HEK293T (cell line): ENCODE measurements at regions not wholly inside any gene's neighbourhood (a gene's known extent, or its start where the extent isn't known, plus 50 kb on each side); places are given as distances from the start of the nearest gene placed in this dataset.

Experiments
- ARNT ChIP-seq: fragments of 450-650 bp; IDR thresholded peaks from 2 replicates; pipeline ENCODE4 v1.6.1; 2017; ENCODE audit warnings: mild to moderate bottlenecking
- BHLHE40 ChIP-seq: fragments of 450-650 bp; IDR thresholded peaks from 2 replicates; pipeline ENCODE4 v1.6.1; 2016; ENCODE audit warnings: mild to moderate bottlenecking, moderate library complexity, borderline replicate concordance
- CTBP1 ChIP-seq: fragments of 450-650 bp; IDR thresholded peaks from 2 replicates; pipeline ENCODE4 v1.6.1; 2016; ENCODE audit warnings: borderline replicate concordance
- ELF4 ChIP-seq: fragments of 450-650 bp; IDR thresholded peaks from 2 replicates; pipeline ENCODE4 v1.6.1; 2017; ENCODE audit warnings: antibody characterized with exemption
- FOXA1 ChIP-seq: fragments of 450-650 bp; IDR thresholded peaks from 2 replicates; pipeline ENCODE4 v1.6.1; 2016; ENCODE audit warnings: mild to moderate bottlenecking
- FOXK2 ChIP-seq: fragments of 450-650 bp; IDR thresholded peaks from 2 replicates; pipeline ENCODE4 v1.6.1; 2016; ENCODE audit warnings: mild to moderate bottlenecking
- FOXM1 ChIP-seq: fragments of 450-650 bp; IDR thresholded peaks from 2 replicates; pipeline ENCODE4 v1.6.1; 2017; ENCODE audit warnings: mild to moderate bottlenecking, borderline replicate concordance
- L3MBTL2 ChIP-seq: fragments of 450-650 bp; conservative IDR thresholded peaks from 2 replicates; pipeline ENCODE4 v1.6.1; 2016; ENCODE audit warnings: mild to moderate bottlenecking
- LEF1 ChIP-seq: fragments of 450-650 bp; IDR thresholded peaks from 2 replicates; pipeline ENCODE4 v1.6.1; 2017; ENCODE audit warnings: mild to moderate bottlenecking, borderline replicate concordance
- NFRKB ChIP-seq: fragments of 450-650 bp; IDR thresholded peaks from 2 replicates; pipeline ENCODE4 v1.6.1; 2016; ENCODE audit warnings: mild to moderate bottlenecking, moderate library complexity
- SP1 ChIP-seq: fragments of 450-650 bp; IDR thresholded peaks from 2 replicates; pipeline ENCODE4 v1.6.1; 2017
- TARDBP ChIP-seq: fragments of 450-650 bp; IDR thresholded peaks from 2 replicates; pipeline ENCODE4 v1.6.1; 2016
- ZNF384 ChIP-seq: fragments of 450-650 bp; IDR thresholded peaks from 2 replicates; pipeline ENCODE4 v1.6.1; 2016
- TF ChIP-seq, protein P1 (sequence below): fragments of 450-650 bp; IDR thresholded peaks from 2 replicates; pipeline ENCODE4 v1.6.1; 2016

GRCh38 chr11:115760461-115761320 is 256.5 kb upstream of the CADM1 start:
- no peak for TF ChIP-seq ELF4
- no peak for TF ChIP-seq LEF1
- TF ChIP-seq FOXM1 = no peak
- no peak for TF ChIP-seq SP1
- TF ChIP-seq ARNT = no peak
- TF ChIP-seq BHLHE40 = no peak
- TF ChIP-seq TARDBP = no peak
- TF ChIP-seq ZNF384 = no peak
- no peak for TF ChIP-seq L3MBTL2
- TF ChIP-seq, protein P1, sequence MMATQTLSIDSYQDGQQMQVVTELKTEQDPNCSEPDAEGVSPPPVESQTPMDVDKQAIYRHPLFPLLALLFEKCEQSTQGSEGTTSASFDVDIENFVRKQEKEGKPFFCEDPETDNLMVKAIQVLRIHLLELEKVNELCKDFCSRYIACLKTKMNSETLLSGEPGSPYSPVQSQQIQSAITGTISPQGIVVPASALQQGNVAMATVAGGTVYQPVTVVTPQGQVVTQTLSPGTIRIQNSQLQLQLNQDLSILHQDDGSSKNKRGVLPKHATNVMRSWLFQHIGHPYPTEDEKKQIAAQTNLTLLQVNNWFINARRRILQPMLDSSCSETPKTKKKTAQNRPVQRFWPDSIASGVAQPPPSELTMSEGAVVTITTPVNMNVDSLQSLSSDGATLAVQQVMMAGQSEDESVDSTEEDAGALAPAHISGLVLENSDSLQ = no peak
- TF ChIP-seq FOXK2 = no peak
- TF ChIP-seq NFRKB = no peak
- no peak for TF ChIP-seq FOXA1
- no peak for TF ChIP-seq CTBP1
